ENCODE measurements at regions not wholly inside any gene's neighbourhood (a gene's known extent, or its start where the extent isn't known, plus 50 kb on each side); places are given as distances from the start of the nearest gene placed in this dataset.

GRCh38 chr10:110432084-110432483 lies 65.6 kb upstream of the DUSP5 start:
- Histone ChIP-seq H3K27me3 (no peaks in the 10 kb centered on the region), H3K9me3 (replicated peaks in 1 of 3) (no peaks in the 10 kb centered on the region), H3K36me3 (replicated peaks in 1 of 2) (no peaks in the 10 kb centered on the region), H3K27ac (no peak overlapping the region), H3K4me3 (no peak overlapping the region), H3K4me1 (replicated peaks in 1 of 2) (no peaks in the 10 kb centered on the region)
- intact Hi-C loops (cut with DNase I): no loop called here
- DNase-seq: no peak
- 79 to 86% (median 84%) methylated on average over 4 of the region's 4 CpGs for WGBS, 4 donors
- TF ChIP-seq POLR2A (IDR thresholded peaks at IDR 0.05): no peak
- TF ChIP-seq CTCF (IDR thresholded peaks at IDR 0.05): no peak

DNA sequence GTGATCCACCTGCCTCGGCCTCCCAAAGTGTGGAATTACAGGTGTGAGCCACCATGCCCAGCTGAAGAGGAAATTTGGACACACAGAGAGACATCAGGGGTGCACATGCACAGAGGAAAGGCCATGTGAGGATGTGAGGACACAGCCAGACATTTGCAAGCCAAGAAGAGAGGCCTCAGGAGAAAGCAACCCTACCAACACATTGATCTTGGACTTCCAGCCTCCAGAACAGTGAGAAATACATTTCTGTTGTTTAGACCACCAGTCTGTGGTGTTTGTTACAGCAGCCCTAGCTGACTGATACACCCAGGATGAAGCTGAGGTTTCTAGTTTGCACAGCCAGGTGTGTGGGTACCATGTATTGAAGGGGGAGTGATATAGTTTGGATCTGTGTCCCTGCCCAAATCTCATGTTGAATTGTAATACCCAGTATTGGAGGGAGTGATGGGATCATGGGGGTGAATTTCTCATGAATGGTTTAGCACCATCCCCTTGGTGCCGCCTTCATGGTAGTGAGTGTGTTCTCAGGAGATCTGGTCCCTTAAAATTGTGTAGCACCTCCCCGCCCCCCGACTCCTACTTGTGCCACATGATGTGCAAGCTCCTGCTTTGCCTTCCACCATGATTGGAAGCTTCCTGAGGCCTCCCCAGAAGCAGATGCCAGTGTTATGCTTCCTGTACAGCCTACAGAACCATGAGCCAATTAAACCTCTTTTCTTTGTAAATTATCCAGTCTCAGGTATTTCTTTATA lies 64.7 kb upstream of the DUSP5 start:
- Histone ChIP-seq H3K27me3 (no peaks in the 10 kb centered on the region), H3K27ac (no peak overlapping the region), H3K36me3 (replicated peaks in 1 of 2) (no peaks in the 10 kb centered on the region), H3K4me1 (replicated peaks in 1 of 2) (no peaks in the 10 kb centered on the region), H3K9me3 (replicated peaks in 1 of 3) (no peaks in the 10 kb centered on the region), H3K4me3 (no peak overlapping the region)
- peak in 1 of 7 donors; percentile 5 for DNase-seq
- TF ChIP-seq CTCF (IDR thresholded peaks at IDR 0.05): no peak
- no peak for TF ChIP-seq POLR2A (IDR thresholded peaks at IDR 0.05)
- 95 to 99% (median 98%) methylated on average over 4 of the region's 4 CpGs for WGBS, 4 donors
- intact Hi-C loops (cut with DNase I): no loop called here

- intact Hi-C loops (cut with DNase I): no loop called here
- no peaks in the 10 kb centered on the region for H3K36me3 ChIP-seq (replicated peaks in 1 of 2)
- no peak overlapping the region for H3K4me3 ChIP-seq
- H3K9me3 ChIP-seq (replicated peaks in 1 of 3): no peaks in the 10 kb centered on the region
- H3K27me3 ChIP-seq: no peaks in the 10 kb centered on the region
- H3K27ac ChIP-seq: no peak overlapping the region
- DNase-seq: peak in 1 of 7 donors; percentile 5
- H3K4me1 ChIP-seq (replicated peaks in 1 of 2): no peaks in the 10 kb centered on the region
- WGBS, 4 donors: 80 to 94% (median 91%) methylated on average over 3 to 9 of the region's 9 CpGs
- TF ChIP-seq POLR2A (IDR thresholded peaks at IDR 0.05) (no peak), CTCF (IDR thresholded peaks at IDR 0.05) (no peak)
Measured at GRCh38 chr10:110433740-110434139, 64.0 kb upstream of the DUSP5 start.

DNA sequence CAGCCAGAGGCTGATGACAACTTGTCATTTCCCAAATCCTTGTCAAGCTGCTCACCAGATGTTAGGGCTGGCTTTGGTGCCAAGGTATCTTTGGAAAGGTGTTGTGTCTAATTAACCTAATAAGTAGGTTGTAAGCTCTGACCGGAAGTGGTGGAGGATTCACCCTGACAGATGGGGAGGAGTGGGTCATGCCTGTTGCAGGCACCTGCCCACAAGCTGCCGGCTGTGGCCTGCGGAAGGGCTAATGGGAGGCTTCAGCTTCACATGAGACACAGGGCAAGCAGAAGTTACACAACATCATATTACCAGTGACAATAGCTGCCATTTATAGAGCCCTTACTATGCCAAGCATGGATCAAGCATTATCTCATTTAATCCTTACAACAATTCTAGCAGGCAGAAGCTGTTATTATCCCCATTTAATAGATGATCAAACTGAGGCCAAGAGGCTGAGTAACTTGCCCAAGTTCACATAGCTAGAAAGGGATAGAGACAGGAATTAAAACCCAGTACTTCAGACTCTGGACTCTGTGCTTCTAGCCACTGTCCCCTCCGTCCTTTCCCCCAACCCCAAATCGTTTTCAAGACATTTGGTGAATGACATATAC lies 63.1 kb upstream of the DUSP5 start:
- peak in 1 of 7 donors; percentile 6 for DNase-seq
- Histone ChIP-seq H3K27me3 (no peaks in the 10 kb centered on the region), H3K9me3 (replicated peaks in 1 of 3) (no peaks in the 10 kb centered on the region), H3K36me3 (replicated peaks in 1 of 2) (no peaks in the 10 kb centered on the region), H3K4me3 (no peak overlapping the region), H3K27ac (no peak overlapping the region), H3K4me1 (replicated peaks in 1 of 2) (no peaks in the 10 kb centered on the region)
- WGBS, 4 donors: 80 to 90% (median 84%) methylated on average over 5 of the region's 5 CpGs
- no peak for TF ChIP-seq POLR2A (IDR thresholded peaks at IDR 0.05)
- TF ChIP-seq CTCF (IDR thresholded peaks at IDR 0.05): no peak
- intact Hi-C loops (cut with DNase I): no loop called here
